Spleen (tissue), 7 donors: ENCODE measurements at regions not wholly inside any gene's neighbourhood (a gene's known extent, or its start where the extent isn't known, plus 50 kb on each side); places are given as distances from the start of the nearest gene placed in this dataset.

Experiments used
- CTCF ChIP-seq, 11 experiments: fragments of 200-600 bp in 7 of 11; fragments of 450-650 bp in 4 of 11; sonication (generic) in 4 of 11; IDR thresholded peaks in 8 of 11; conservative IDR thresholded peaks in 3 of 11; 1 replicate in 7 of 11; 2 replicates in 4 of 11; pipeline versions ENCODE4 v1.4.0 to v1.8.0; 2016 to 2021; ENCODE audit warnings: antibody characterized with exemption in 11 of 11, inconsistent platforms in 4 of 11, mild to moderate bottlenecking in 1 of 11
- POLR2A ChIP-seq, 3 donors: fragments of 450-650 bp; IDR thresholded peaks; one replicate each; pipeline ENCODE4 v1.5.1; 2017; ENCODE audit warnings: antibody characterized with exemption in 3 of 3, mild to moderate bottlenecking in 1 of 3
- POLR2AphosphoS5 ChIP-seq, 3 donors: sonication (generic); formaldehyde crosslinking; IDR thresholded peaks; one replicate each; pipeline ENCODE4 v1.5.1; 2017; ENCODE audit warnings: antibody characterized with exemption in 3 of 3
- donor health status: DM: no; HTN: no; CAD: no; lungs with moderate emphysema.
- donor health status: DM: no; HTN: no; CAD: no.
- donor health status: DM: no; HTN: no; CAD: no.

DNA sequence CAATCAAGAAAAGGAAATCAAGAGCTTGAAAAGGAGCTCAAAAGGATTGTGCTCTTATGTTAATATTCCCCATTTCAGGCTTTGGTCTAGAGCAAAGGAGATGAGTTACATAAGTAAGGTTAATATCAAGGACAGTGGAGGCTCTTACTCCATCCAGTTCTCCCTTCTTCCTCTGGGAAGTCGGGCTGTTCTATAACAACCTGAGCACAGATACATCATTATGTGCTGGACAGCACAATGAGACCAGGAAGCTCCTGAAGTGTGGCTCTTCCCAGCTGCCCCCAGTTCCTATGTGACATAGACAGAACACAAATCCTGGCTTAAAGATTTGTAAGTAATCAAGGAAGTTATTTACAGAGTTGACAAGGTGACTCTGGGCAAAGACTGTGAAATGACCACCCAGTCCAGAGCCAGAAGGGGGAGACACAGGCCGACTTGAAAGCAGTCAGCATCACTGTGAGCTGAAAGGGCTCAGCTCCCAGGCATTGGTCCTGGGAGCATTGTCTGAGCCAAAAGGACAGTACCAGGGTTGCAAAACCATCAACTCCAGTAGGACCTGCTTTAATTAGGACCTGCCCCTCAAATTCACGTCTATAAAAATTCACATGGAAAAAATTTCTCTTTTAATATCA, 917.6 kb upstream of the ACVR2A start:
- TF ChIP-seq POLR2A (IDR thresholded peaks at IDR 0.05): no peak
- TF ChIP-seq CTCF (IDR thresholded peaks at IDR 0.05 in 8 of 11, conservative IDR thresholded peaks at IDR 0.05 in 3 of 11): peak in 7 of 11 experiments; percentile 24 to 58 (median 43)
- TF ChIP-seq POLR2AphosphoS5 (IDR thresholded peaks at IDR 0.05): no peak
